HL-60 (cell line): ENCODE measurements at regions not wholly inside any gene's neighbourhood (a gene's known extent, or its start where the extent isn't known, plus 50 kb on each side); places are given as distances from the start of the nearest gene placed in this dataset.

Experiments used
- DNase-seq, 2 experiments: peaks; one replicate each; pipeline ENCODE4 v3.0.0-alpha.2; 2010 to 2020; ENCODE audit warnings: low read depth in 1 of 2, low spot score in 1 of 2
- H3K27ac ChIP-seq: fragments of 250-450 bp; sonication (Bioruptor Pico); replicated peaks from 2 replicates; pipeline ENCODE4 v1.5.1; 2020; ENCODE audit warnings: mild to moderate bottlenecking, moderate library complexity
- H3K27me3 ChIP-seq: fragments of 250-450 bp; sonication (Bioruptor Pico); 2 replicates; pipeline ENCODE4 v1.5.1; 2021; ENCODE audit warnings: mild to moderate bottlenecking, moderate library complexity; ENCODE audit not compliant: insufficient read depth, poor library complexity, severe bottlenecking
- H3K4me3 ChIP-seq: replicated peaks from 2 replicates; pipeline ENCODE4 v1.5.1; 2011; ENCODE audit warnings: mild to moderate bottlenecking, control low read depth, low read length; ENCODE audit not compliant: insufficient read depth
- CTCF ChIP-seq: IDR thresholded peaks from one replicate; pipeline ENCODE4 v1.5.1; 2011; ENCODE audit warnings: low read length, control low read depth, inconsistent platforms; ENCODE audit not compliant: insufficient read depth
- GABPA ChIP-seq: IDR thresholded peaks from 2 replicates; pipeline ENCODE4 v1.6.1; 2012; ENCODE audit warnings: low read depth
- POLR2AphosphoS5 ChIP-seq: IDR thresholded peaks from 2 replicates; pipeline ENCODE4 v1.6.1; 2012; ENCODE audit warnings: low read depth
- REST ChIP-seq: IDR thresholded peaks from 2 replicates; pipeline ENCODE4 v1.6.1; 2012; ENCODE audit warnings: low read depth; ENCODE audit not compliant: insufficient replicate concordance
- SPI1 ChIP-seq: IDR thresholded peaks from 2 replicates; pipeline ENCODE4 v1.6.1; 2012; ENCODE audit warnings: low read depth, mild to moderate bottlenecking, borderline replicate concordance

- Histone ChIP-seq H3K27me3 (no peaks in the 10 kb centered on the region), H3K27ac (no peak overlapping the region), H3K4me3 (no peak overlapping the region)
- no peak for DNase-seq
- TF ChIP-seq SPI1: no peak
- no peak for TF ChIP-seq CTCF
- TF ChIP-seq REST: no peak
- TF ChIP-seq GABPA: no peak
- no peak for TF ChIP-seq POLR2AphosphoS5
Observed at GRCh38 chr18:78150590-78150989, 829.0 kb upstream of the SALL3 start.

GRCh38 chr18:78151234-78151633 is 828.4 kb upstream of the SALL3 start:
- no peak overlapping the region for H3K27ac ChIP-seq
- no peaks in the 10 kb centered on the region for H3K27me3 ChIP-seq
- TF ChIP-seq POLR2AphosphoS5: no peak
- TF ChIP-seq CTCF: no peak
- no peak for TF ChIP-seq SPI1
- no peak for TF ChIP-seq REST
- TF ChIP-seq GABPA: no peak
- H3K4me3 ChIP-seq: no peak overlapping the region
- no peak for DNase-seq

GRCh38 chr18:78151948-78152725 is 827.5 kb upstream of the SALL3 start:
- Histone ChIP-seq H3K27ac (no peak overlapping the region), H3K27me3 (no peaks in the 10 kb centered on the region), H3K4me3 (no peak overlapping the region)
- TF ChIP-seq POLR2AphosphoS5: no peak
- no peak for TF ChIP-seq REST
- TF ChIP-seq CTCF: no peak
- TF ChIP-seq GABPA: no peak
- no peak for DNase-seq
